UCSD-AML1 (cell line): ENCODE measurements at regions not wholly inside any gene's neighbourhood (a gene's known extent, or its start where the extent isn't known, plus 50 kb on each side); places are given as distances from the start of the nearest gene placed in this dataset.

Experiments used
- DNase-seq: peaks from one replicate; lab custom pipeline; 2025; ENCODE audit not compliant: unreplicated experiment; lab: John Stamatoyannopoulos, UW

- DNase-seq: no peak
Observed at GRCh38 chr7:46192271-46192670, 271.2 kb upstream of the IGFBP3 start.

- DNase-seq: no peak
Observed at GRCh38 chr7:46191776-46192175, 270.7 kb upstream of the IGFBP3 start.

- no peak for DNase-seq
Observed at GRCh38 chr7:46191296-46191695, 270.2 kb upstream of the IGFBP3 start.

- DNase-seq: no peak
Observed at GRCh38 chr7:46189255-46189790, 268.3 kb upstream of the IGFBP3 start.

GRCh38 chr7:46186131-46186530, 265.1 kb upstream of the IGFBP3 start:
- DNase-seq: no peak

- no peak for DNase-seq
Observed at GRCh38 chr7:46179061-46179610, 258.1 kb upstream of the IGFBP3 start.

- no peak for DNase-seq
Observed at GRCh38 chr7:46178661-46179060, 257.6 kb upstream of the IGFBP3 start.

- no peak for DNase-seq
Observed at GRCh38 chr7:46177821-46178220, 256.7 kb upstream of the IGFBP3 start.

- no peak for DNase-seq
Observed at GRCh38 chr7:46175221-46175620, 254.1 kb upstream of the IGFBP3 start.

GRCh38 chr7:46174196-46174580, 253.1 kb upstream of the IGFBP3 start:
- no peak for DNase-seq

GRCh38 chr7:46173476-46174195, 252.6 kb upstream of the IGFBP3 start:
- no peak for DNase-seq

GRCh38 chr7:46170792-46171191, 249.7 kb upstream of the IGFBP3 start:
- DNase-seq: no peak

- DNase-seq: no peak
Observed at GRCh38 chr7:46170021-46170420, 248.9 kb upstream of the IGFBP3 start.

- DNase-seq: no peak
Observed at GRCh38 chr7:46169384-46169755, 248.3 kb upstream of the IGFBP3 start.

GRCh38 chr7:46168671-46169383, 247.8 kb upstream of the IGFBP3 start:
- no peak for DNase-seq

GRCh38 chr7:46168231-46168630, 247.2 kb upstream of the IGFBP3 start:
- DNase-seq: no peak

GRCh38 chr7:46165276-46165675, 244.2 kb upstream of the IGFBP3 start:
- DNase-seq: no peak

GRCh38 chr7:46164629-46165028, 243.6 kb upstream of the IGFBP3 start:
- no peak for DNase-seq

- no peak for DNase-seq
Observed at GRCh38 chr7:46163246-46163645, 242.2 kb upstream of the IGFBP3 start.

- DNase-seq: no peak
Observed at GRCh38 chr7:46162609-46163008, 241.5 kb upstream of the IGFBP3 start.

GRCh38 chr7:46160861-46161260, 239.8 kb upstream of the IGFBP3 start:
- no peak for DNase-seq

- DNase-seq: no peak
Observed at GRCh38 chr7:46157931-46158330, 236.9 kb upstream of the IGFBP3 start.
